Natural killer cell (primary cell): ENCODE measurements at regions not wholly inside any gene's neighbourhood (a gene's known extent, or its start where the extent isn't known, plus 50 kb on each side); places are given as distances from the start of the nearest gene placed in this dataset.

Source experiments
- ATAC-seq, 3 donors: fragments of 150-1000 bp in 2 of 3; fragments of 200-7000 bp in 1 of 3; cut with Tn5 transposase; 1 replicate in 1 of 3; 2 replicates in 2 of 3; pipeline ENCODE4 v1.10.0; 2021; ENCODE audit warnings: mild to moderate bottlenecking in 2 of 3, moderate library complexity in 2 of 3
- DNase-seq, 2 donors: peaks; one replicate each; pipeline versions ENCODE4 v3.0.0 to v3.0.0-alpha.2; 2013 to 2021; ENCODE audit warnings: mixed read lengths in 1 of 2
- H3K27ac ChIP-seq: one replicate; pipeline ENCODE4 v1.5.1; 2013; ENCODE audit warnings: mild to moderate bottlenecking, low read length
- H3K27me3 ChIP-seq: one replicate; pipeline ENCODE4 v1.6.1; 2013; ENCODE audit warnings: low read length; ENCODE audit not compliant: control insufficient read depth, insufficient read depth
- H3K36me3 ChIP-seq: one replicate; pipeline ENCODE4 v1.6.1; 2013; ENCODE audit warnings: low read length; ENCODE audit not compliant: control insufficient read depth, insufficient read depth
- H3K4me1 ChIP-seq: one replicate; pipeline ENCODE4 v1.6.1; 2013; ENCODE audit warnings: low read length; ENCODE audit not compliant: control insufficient read depth, insufficient read depth
- H3K4me3 ChIP-seq: one replicate; pipeline ENCODE4 v1.5.1; 2013; ENCODE audit warnings: low read length
- H3K9me3 ChIP-seq: one replicate; pipeline ENCODE4 v1.6.1; 2013; ENCODE audit warnings: low read length; ENCODE audit not compliant: control insufficient read depth, insufficient read depth
- H3K27ac Mint-ChIP-seq, 2 donors: one replicate each; pipeline ENCODE4 v1.8.0; 2022; ENCODE audit warnings: mild to moderate bottlenecking in 2 of 2, mixed read lengths in 2 of 2, moderate library complexity in 1 of 2
- H3K27me3 Mint-ChIP-seq, 2 donors: one replicate each; pipeline ENCODE4 v1.8.0; 2022; ENCODE audit warnings: low read depth in 2 of 2, mixed read lengths in 2 of 2
- H3K36me3 Mint-ChIP-seq: one replicate; pipeline ENCODE4 v1.8.0; 2022; ENCODE audit warnings: mixed read lengths
- H3K4me1 Mint-ChIP-seq, 2 donors: one replicate each; pipeline ENCODE4 v1.8.0; 2022; ENCODE audit warnings: mixed read lengths in 2 of 2
- H3K4me3 Mint-ChIP-seq: one replicate; pipeline ENCODE4 v1.8.0; 2022; ENCODE audit warnings: mild to moderate bottlenecking, moderate library complexity, mixed read lengths
- H3K9me3 Mint-ChIP-seq, 2 donors: one replicate each; pipeline ENCODE4 v1.8.0; 2022; ENCODE audit warnings: mixed read lengths in 2 of 2
- CTCF ChIP-seq: fragments of 200-600 bp; IDR thresholded peaks from one replicate; pipeline ENCODE4 v1.8.0; 2022; ENCODE audit warnings: antibody characterized with exemption
- WGBS: methylation state at CpG from one replicate; pipeline ENCODE4 v1.1.7; 2013; ENCODE audit warnings: missing lambda C conversion rate; ENCODE audit not compliant: insufficient coverage; 5-methylcytosine and 5-hydroxymethylcytosine counted together
- intact Hi-C: fragments of 100-400 bp; cut with micrococcal nuclease; formaldehyde crosslinking; loops from one replicate; pipeline ENCODE4 v1.14.2; 2022

- H3K4me3 ChIP-seq = no peak overlapping the region
- no peaks in the 10 kb centered on the region for H3K9me3 ChIP-seq
- WGBS = 97% methylated on average over 9 of the region's 10 CpGs
- no peak overlapping the region for H3K4me3 Mint-ChIP-seq
- no peaks in the 10 kb centered on the region for H3K27me3 ChIP-seq
- H3K36me3 Mint-ChIP-seq = no peaks in the 10 kb centered on the region
- no peaks in the 10 kb centered on the region for H3K27me3 Mint-ChIP-seq
- H3K9me3 Mint-ChIP-seq = no peaks in the 10 kb centered on the region
- peaks cover 5 to 8% of the 10 kb centered on the region in 2 donors for H3K4me1 Mint-ChIP-seq
- peaks cover 9% of the 10 kb centered on the region for H3K4me1 ChIP-seq
- no peak overlapping the region for H3K27ac ChIP-seq
- TF ChIP-seq CTCF = no peak
- intact Hi-C loops = no loop called here
- H3K36me3 ChIP-seq = no peaks in the 10 kb centered on the region
- DNase-seq (no peak), ATAC-seq (no peak)
- no peak overlapping the region for H3K27ac Mint-ChIP-seq
Measured at GRCh38 chrX:10048076-10048475, 80.9 kb downstream of the CLDN34 start.

- Histone ChIP-seq H3K27me3 (no peaks in the 10 kb centered on the region), H3K4me3 (no peak overlapping the region), H3K9me3 (no peaks in the 10 kb centered on the region), H3K27ac (no peak overlapping the region), H3K4me1 (peaks cover 9% of the 10 kb centered on the region), H3K36me3 (no peaks in the 10 kb centered on the region)
- WGBS = 93% methylated on average over 5 of the region's 8 CpGs
- no peak overlapping the region for H3K4me3 Mint-ChIP-seq
- H3K36me3 Mint-ChIP-seq = no peaks in the 10 kb centered on the region
- H3K4me1 Mint-ChIP-seq = peaks cover 5 to 8% of the 10 kb centered on the region in 2 donors
- DNase-seq = no peak
- no peak overlapping the region for H3K27ac Mint-ChIP-seq
- TF ChIP-seq CTCF = no peak
- ATAC-seq = no peak
- H3K27me3 Mint-ChIP-seq = no peaks in the 10 kb centered on the region
- H3K9me3 Mint-ChIP-seq = no peaks in the 10 kb centered on the region
- intact Hi-C loops = no loop called here
Measured at GRCh38 chrX:10048707-10049106, 81.5 kb downstream of the CLDN34 start.

GRCh38 chrX:10049236-10049635 lies 82.1 kb downstream of the CLDN34 start:
- Mint-ChIP-seq H3K9me3 (no peaks in the 10 kb centered on the region), H3K27ac (no peak overlapping the region), H3K4me3 (no peak overlapping the region), H3K36me3 (no peaks in the 10 kb centered on the region), H3K27me3 (no peaks in the 10 kb centered on the region), H3K4me1 (peaks cover 5 to 8% of the 10 kb centered on the region in 2 donors)
- Histone ChIP-seq H3K4me3 (no peak overlapping the region), H3K36me3 (no peaks in the 10 kb centered on the region), H3K27ac (no peak overlapping the region), H3K4me1 (peaks cover 9% of the 10 kb centered on the region), H3K9me3 (no peaks in the 10 kb centered on the region), H3K27me3 (no peaks in the 10 kb centered on the region)
- TF ChIP-seq CTCF = no peak
- no CpG with 5 or more reads among the region's 3 CpGs for WGBS
- DNase-seq = no peak
- intact Hi-C loops = no loop called here
- ATAC-seq = no peak

- no peaks in the 10 kb centered on the region for H3K36me3 ChIP-seq
- 95% methylated on average over 5 of the region's 5 CpGs for WGBS
- Mint-ChIP-seq H3K27ac (no peak overlapping the region), H3K4me1 (peaks cover 0 to 8% of the 10 kb centered on the region in 2 donors), H3K36me3 (no peaks in the 10 kb centered on the region), H3K9me3 (no peaks in the 10 kb centered on the region), H3K27me3 (no peaks in the 10 kb centered on the region), H3K4me3 (no peak overlapping the region)
- H3K27ac ChIP-seq = no peak overlapping the region
- no peak overlapping the region for H3K4me3 ChIP-seq
- H3K9me3 ChIP-seq = no peaks in the 10 kb centered on the region
- no peaks in the 10 kb centered on the region for H3K27me3 ChIP-seq
- intact Hi-C loops = no loop called here
- no peak for TF ChIP-seq CTCF
- DNase-seq (no peak), ATAC-seq (no peak)
- H3K4me1 ChIP-seq = peaks cover 9% of the 10 kb centered on the region
Measured at GRCh38 chrX:10050481-10050880, 83.3 kb downstream of the CLDN34 start.
